GM19351 (cell line): ENCODE measurements at regions not wholly inside any gene's neighbourhood (a gene's known extent, or its start where the extent isn't known, plus 50 kb on each side); places are given as distances from the start of the nearest gene placed in this dataset.
"Not testable (repeated sequence)": the region's sequence is repeated elsewhere in the genome, so short reads cannot be mapped to it uniquely, and the experiment has no call there.

Experiments used
- ATAC-seq: cut with Tn5 transposase; IDR thresholded peaks from one replicate; pipeline ENCODE4 v1.9.1; 2021; ENCODE audit warnings: mild to moderate bottlenecking, moderate library complexity; ENCODE audit not compliant: unreplicated experiment

DNA sequence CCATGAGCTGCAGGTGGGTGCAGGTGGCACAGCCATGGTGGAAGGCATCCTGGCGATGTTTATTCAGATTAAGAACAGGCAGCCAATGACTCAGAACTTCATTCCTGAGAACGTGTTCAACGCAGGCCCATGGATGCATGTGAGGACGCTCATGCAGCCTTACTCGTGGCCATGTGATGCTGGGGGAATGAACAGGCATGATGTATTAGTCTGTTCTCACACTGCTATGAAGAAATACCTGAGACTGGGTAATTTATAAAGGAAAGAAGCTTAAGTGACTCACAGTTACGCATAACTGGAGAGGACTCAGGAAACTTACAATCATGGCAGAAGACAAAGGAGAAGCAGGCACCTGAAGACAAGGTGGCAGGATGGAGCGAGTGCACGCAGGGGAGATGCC lies 146.6 kb downstream of the RNASET2 start:
- no peak for ATAC-seq

DNA sequence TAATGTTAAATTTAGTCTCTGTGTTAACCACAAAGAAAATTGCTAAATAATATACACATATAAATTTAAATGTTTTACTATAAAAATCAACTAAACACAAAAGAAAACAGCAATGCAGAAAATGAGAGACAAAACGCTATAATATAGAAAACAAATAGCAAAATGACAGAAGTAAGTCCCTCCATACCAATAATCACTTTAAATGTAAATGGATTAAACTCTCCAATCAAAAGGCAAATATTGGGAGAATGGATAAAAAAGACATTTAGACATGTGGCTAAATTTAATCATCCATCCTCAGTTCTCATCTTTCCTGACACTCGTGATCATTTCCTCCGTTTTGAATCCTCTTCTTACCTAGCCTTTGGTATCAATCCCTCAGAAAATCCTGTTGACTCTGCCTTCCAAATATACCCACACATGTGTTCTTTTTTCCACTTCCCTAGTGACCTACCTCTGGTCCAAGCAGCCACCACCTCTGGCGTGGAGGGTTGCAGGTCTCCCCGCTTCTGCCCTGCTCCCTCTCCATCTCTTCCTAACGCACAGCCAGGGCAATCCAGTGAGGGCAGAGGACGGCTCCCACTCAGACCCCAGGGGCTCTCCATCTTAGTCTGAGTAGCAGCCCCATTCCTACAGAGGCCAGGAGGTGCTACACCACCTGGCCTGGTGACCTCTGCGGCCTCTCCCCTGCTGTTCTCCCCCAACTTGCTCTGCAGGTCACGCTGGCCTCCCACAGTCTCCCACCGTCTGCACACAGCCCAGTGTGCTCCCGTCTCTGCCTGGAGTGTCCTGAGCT lies 149.2 kb downstream of the RNASET2 start:
- no peak for ATAC-seq

DNA sequence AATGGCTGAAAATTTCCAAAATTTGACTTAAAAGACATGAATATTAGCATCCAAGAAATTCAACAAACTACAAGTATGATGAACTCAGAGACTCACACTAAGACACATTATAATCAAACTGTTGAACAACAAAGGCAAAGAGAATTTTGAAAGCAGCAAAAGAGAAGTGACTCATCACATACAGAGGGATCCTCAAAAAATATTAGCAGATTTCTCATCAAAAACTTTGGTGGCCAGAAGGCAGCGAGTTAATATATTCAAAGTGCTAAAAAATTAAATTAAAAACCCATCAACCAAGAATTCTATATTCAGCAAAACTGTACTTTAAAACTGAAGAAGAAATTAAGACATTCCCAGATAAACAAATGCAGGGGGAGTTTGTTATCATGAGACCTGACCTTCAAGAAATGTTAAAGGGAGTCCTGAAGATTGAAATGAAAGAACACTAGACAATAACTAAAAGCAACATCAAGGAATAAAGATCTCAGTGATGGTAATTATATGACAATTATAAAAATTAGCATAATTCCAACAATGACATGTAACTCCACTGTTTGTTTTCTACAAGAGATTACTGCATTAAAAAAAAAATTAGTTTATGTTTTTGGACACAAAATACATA lies 150.0 kb downstream of the RNASET2 start:
- no peak for ATAC-seq

DNA sequence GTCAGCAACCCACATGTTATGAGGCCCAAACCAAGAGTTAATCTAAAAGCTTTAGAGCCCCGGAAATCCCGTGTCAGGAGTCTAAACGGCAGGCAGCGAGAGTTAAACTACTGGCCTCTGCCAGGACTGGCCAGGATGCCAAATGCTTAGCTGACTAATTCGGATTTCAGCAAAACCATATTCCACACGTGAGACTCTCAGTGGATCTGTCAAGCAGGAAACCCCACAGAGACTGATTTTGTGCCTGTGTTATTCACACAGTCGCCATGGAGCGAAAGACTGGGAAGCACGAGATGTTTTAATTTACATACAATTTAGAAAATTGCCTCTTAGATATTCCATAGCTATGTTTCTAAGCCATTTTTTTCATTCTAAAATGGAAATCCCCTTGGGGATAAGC lies 152.9 kb downstream of the RNASET2 start:
- ATAC-seq = no peak

DNA sequence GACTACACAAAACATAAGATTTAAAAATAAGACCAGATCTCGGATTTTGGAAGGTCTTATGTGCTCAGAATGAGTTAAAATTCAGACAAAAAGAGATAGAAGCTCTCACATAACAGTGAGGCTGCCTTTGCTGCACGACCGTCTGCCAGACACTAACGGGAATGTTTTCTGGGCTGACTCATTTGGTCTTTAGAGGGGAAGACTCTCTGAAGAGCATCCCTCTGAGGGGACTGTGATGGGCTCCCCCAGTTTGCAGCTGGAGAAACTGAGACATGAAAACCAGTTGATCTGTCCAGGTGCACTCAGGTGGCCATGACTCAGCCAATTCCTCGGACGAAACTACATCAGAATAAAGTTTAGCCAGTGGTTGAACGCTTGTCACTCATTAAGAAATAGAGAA lies 153.9 kb downstream of the RNASET2 start:
- ATAC-seq = no peak

DNA sequence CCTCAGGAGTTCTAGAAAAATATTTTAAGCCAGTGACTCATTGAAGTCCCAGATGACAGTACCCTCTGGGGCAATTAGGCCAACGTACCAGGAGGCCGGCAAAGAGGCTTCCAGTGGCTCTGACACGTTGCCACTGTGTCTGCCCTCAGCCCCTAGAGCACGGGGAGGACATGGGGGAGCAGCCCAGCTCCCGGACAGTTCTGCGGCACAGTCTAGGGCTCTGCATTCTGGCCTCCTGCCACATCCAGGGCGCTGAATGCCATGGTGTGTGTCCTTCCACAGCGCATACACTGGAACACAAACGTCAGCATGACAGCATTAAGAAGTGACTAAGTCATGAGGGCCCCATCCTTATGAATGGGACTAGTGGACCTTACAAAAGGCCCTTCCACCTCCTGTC lies 156.2 kb downstream of the RNASET2 start:
- ATAC-seq = no peak

DNA sequence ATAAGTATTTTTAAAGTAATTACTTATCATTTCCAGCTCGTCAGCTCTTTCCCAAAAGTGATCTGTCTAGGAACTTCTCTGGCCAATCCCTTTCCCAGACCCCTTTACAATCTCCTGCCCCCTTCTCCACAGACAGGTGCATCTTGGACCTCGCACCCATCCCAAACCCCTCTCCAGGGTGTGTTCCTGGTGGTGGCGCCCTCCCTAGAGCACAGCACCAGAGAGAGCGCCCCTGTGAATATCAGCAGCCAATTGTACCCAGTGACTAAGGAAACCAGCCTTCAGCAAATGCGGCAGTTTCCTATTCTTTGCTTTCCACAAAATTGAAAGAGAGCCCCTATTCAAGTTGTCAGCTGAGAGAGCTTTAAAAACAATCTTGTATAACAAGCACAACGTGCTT lies 157.7 kb downstream of the RNASET2 start:
- ATAC-seq = no peak

DNA sequence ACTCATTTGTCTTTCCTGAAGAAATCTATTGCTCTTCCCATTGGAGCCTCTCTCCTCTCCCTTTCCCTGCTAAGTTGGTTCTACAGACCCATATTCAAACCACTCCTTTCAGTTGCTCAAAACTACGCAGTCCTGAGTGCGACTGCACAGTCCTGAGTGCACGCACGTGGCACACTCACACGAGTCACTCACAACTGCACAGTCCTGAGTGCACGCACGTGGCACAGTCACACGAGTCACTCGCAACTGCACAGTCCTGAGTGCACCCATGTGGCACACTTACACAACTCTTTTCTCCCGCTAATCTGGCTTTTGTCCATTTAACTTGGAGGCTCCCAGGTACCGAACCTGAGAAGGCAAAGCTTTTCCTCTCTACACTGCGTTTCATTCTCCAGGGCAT lies 159.7 kb downstream of the RNASET2 start:
- ATAC-seq = no peak

DNA sequence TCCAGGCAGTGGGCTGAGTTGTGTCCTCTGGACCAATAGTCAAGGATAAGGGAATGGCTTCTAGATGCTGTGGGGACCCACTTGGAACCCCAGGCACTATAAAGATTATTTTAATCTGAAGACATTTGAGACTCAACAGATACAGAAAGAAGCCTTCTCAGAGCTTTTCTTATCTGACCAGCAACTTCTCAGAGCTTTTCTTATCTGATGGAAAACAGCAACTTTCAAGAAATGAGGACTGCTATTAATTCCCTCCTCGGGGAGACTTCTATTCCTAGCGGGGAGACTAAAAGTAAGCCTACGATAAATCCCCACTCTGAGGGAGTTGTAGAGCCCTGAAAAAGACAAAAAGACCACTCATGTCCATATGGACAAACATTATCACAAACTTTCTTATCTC lies 160.5 kb downstream of the RNASET2 start:
- no peak for ATAC-seq

DNA sequence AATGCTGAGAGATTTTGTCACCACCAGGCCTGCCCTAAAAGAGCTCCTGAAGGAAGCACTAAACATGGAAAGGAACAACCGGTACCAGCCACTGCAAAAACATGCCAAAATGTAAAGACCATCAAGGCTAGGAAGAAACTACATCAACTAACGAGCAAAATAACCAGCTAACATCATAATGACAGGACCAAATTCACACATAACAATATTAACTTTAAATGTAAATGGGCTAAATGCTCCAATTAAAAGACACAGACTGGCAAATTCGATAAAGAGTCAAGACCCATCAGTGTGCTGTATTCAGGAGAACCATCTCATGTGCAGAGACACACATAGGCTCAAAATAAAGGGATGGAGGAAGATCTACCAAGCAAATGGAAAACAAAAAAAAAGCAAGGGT lies 163.8 kb upstream of the RPS6KA2 start:
- ATAC-seq = not testable (repeated sequence)

DNA sequence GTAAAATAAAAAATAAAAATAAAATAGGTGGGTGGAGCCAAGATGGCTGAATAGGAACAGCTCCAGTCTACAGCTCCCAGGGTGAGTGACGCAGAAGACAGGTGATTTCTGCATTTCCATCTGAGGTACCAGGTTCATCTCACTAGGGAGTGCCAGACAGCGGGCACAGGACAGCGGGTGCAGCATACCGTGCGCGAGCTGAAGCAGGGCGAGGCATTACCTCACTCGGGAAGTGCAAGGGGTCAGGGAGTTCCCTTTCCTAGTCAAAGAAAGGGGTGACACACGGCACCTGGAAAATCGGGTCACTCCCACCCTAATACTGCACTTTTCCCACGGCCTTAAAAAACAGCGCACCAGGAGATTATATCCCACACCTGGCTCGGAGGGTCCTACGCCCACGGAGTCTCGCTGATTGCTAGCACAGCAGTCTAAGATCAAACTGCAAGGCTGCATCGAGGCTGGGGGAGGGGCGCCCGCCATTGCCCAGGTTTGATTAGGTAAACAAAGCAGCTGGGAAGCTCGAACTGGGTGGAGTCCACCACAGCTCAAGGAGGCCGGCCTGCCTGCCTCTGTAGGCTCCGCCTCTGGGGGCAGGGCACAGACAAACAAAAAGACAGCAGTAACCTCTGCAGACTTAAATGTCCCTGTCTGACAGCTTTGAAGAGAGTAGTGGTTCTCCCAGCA lies 161.9 kb upstream of the RPS6KA2 start:
- ATAC-seq = not testable (repeated sequence)

DNA sequence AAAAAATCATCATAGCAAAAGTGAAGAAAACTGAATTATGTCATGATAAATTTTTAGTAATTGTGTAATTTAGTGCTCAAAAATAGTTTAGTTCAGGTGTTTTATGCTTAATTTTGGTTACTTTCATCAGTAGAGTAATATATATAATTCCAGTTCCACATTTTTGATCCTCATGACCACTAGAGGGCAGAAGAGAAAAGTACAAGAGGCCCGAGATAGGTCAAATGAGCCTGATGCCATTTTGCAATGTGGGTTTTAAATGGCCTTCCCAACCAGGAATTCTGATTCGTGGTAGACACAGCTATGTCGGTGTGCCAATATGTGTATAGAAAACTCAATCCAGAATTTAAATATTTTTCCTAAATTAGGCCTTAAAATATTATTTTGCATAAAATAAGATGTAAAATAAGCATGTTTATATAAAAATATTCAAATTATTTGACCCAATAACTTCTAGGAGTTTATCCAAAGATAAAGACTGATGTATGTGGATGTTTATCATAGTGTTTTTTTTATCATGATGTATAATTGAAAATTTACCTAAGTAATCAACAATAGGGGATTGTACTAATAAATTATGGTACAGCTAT lies 159.7 kb upstream of the RPS6KA2 start:
- ATAC-seq = no peak

DNA sequence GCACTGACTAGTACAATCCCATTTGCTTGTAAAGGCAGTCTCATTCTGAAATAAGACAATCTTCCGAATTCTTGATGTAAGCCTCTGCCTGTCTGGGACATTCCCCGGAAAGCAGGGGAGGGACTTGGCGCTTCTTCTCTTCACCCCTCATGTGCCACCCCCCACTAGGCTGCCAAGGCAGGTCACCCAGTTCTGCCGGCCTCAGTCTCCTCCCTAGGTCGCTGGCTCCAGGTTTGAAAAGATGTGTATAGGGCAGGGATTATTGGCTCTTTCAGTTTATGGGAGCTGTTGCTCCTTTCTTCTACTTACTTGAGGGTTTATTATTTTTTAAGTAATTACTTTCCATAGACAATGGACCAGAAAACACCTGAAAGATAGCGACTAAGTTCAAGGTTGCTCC lies 158.1 kb upstream of the RPS6KA2 start:
- no peak for ATAC-seq

DNA sequence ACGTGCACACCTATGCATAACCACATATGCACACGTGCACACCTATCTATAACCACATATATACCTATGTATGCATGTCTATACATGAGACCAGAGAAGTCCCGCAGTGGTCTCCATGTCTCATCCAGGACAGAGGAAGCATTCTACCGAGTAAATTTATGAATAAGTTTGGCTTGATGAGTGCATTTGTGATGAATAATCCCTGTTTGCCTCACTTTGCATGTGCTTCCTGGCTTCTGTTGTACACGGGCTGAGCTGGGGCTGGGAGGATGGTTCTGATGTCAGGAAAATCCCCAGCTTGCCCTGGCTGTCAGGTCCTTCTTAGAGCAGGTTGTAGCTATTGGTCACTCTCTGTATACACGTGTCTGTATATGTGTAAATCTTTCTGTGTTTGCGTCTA lies 157.6 kb upstream of the RPS6KA2 start:
- no peak for ATAC-seq

DNA sequence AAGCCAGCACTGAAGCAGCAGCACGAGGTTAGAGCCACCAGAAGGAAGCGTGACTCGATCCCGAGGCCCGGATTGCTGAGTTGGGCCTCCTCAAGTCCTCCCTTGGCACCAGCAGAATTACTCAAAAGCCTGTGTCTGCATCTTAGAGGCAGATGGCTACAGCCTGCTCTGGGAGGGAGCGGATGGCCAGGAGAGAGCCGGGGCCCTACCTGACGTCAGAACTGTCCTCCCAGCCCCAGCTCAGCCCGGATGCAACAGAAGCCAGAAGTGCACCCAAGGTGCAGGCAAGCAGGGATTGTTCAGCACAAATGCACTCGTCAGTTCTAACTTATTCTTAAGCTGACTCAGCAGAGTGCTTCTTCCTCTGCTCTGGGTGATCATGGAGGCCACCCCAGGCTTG lies 155.5 kb upstream of the RPS6KA2 start:
- ATAC-seq = no peak

DNA sequence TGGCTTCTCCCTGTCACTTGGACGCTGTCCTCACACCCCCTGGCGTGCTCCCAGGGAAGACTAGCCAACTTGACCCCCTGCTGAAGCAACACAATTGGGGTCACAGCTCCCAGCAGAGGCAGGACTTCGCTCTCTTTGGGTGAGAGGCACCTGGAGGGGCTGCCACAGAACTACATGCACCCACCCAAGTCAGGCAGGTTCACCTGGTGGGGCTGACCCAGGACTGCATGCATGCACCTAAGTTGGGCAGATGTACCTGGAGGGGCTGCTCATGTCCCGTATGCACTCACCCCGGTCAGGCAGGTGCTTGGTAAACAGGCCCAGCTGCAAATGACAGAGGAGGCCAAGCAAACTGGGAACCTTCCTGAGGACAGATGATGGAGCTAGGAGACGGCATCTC lies 154.3 kb upstream of the RPS6KA2 start:
- ATAC-seq = no peak

DNA sequence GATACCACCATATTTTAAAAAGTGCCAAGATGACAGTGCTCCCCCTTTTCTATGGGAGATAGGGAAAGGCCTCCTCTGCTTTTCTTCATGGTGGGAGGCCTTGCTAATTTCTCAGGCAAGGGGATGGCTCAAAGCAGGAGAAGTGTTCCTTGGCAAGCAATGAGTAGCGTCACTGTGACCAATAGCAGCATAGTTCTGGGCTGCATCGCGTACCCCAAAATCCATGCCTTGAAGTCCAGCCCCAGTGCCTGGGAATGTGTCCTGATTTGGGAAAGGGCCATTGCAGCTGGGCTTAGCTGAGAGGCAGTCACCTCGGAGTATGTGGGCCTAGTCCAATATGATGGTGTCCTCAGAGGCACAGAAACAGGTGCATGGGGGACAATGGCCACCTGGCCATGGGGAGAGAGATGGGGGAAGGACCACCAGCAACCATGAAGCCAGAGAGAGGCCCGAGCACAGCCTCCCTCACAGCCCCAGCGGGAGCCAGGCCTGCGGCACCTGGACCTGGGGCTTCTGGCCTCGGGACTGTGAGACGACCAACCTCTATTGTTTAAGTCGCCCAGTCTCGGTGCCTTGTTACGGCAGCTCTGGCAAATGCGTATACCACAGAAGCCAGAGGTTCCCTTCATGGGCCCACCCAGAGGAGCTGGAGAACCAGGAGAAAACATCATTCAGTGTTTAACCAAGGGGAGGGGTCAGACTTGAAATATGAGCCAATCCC lies 153.1 kb upstream of the RPS6KA2 start:
- ATAC-seq = no peak

DNA sequence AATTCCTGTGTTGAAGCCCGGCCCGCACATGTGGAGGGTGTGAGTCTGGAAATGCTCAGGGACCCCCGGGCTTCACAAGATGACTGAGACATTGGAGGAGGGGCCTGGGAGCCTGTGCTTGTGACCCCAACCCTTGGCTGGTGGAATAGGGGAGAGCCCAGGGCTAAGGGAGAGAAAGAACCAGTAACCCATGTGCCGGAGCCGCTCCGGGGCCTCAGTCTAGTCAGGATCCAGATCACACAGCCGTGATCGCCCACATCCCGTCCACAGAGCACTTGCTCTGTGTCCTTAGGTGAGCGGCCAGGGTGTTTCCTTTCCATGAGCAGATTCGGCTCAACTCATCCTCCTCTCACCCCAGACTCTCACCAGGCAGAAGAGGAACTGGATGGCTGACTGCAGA lies 152.3 kb upstream of the RPS6KA2 start:
- no peak for ATAC-seq

DNA sequence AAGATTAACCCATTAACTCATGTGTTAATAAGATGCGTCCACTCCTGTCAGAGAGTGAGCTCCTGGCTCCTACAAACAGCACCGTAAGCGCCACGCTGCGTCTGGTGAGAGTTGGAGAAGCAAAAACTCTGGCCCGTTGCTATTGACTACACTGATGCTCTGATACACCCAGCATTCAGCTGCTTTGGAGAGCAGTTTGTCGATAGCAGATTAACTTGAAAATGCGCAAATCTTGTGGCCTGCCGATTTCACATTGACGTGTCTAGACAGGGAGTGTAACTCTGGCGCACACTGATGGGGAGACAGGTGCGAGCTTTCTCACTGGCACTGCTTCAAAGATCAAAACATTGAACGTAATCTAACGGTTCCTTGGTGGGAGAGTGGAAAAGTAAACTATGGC lies 151.7 kb upstream of the RPS6KA2 start:
- no peak for ATAC-seq

DNA sequence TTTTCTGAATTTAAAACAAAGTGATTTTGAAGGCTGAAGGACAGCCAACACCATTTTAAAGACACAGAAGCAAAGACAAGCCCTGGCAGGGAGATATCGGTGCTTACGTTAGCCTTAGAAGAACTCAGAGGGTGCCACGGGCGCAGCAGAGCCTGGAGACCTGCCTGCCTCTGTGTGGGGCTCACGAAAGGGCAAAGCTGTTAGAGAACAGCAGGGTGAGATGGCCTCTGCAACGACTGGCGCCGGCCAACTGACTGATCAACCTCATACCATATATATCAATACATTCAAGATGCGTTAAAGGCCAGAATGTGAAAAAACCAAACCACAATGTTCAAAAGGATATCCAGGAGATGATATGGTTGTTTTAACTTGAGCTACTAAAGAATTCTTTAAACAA lies 151.0 kb upstream of the RPS6KA2 start:
- no peak for ATAC-seq

DNA sequence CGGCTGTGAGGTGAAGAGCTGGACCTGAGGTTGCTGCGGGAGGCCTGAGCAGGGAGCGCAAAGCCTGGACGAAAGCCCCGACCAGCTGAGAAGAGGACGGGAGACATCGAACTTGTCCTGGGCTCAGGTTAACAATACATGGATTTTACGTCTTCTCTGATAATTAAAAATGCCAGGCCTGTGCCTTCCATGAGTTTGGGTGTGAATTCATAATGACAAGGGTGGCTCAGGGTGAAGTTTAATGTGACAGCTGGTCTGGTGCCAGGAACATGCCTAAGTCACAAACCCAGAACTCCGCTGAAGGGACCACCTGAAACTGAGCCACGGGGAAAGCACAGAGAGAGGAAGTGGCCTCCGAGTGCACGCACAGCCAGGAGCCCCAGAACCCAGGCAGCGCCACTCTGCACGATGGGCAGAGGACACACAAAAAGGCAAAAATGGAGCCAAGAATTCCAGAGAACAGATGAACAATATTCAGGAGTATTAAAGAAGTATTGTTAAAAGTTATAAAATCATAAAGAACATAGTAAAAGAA lies 150.1 kb upstream of the RPS6KA2 start:
- ATAC-seq = no peak
